ENCODE measurements at regions not wholly inside any gene's neighbourhood (a gene's known extent, or its start where the extent isn't known, plus 50 kb on each side); places are given as distances from the start of the nearest gene placed in this dataset.

DNA sequence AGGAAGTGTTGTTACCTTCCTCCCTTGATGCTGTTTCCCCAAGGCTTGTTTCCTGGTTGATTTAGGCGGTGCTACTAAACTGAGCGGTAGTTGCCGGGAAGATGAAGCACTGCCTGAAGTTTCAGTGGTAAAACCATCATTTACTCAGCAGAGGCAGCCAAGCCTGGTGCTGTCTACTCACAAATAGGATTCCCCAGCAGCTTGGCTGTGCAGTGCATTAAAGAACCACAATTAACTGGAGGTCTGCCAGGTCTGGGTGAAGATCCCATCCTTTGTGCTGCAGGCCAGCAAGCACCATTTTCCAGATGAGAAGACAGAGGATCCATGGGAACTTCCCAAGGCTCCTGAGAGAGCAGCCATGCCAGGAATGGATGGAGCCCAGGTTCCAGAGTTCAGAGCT is 231.9 kb upstream of the E2F8 start:
- POLR2A ChIA-PET, result no interaction called here
- H3K27me3 ChIP-seq (ENCODE audit: control insufficient read depth, insufficient read depth, low read length), result peaks cover 12% of the 10 kb centered on the region
- TF ChIP-seq SIN3A (IDR thresholded peaks at IDR 0.05; ENCODE audit: borderline replicate concordance, insufficient read depth, low read depth, low read length), result no peak
- TF ChIP-seq, protein P1, sequence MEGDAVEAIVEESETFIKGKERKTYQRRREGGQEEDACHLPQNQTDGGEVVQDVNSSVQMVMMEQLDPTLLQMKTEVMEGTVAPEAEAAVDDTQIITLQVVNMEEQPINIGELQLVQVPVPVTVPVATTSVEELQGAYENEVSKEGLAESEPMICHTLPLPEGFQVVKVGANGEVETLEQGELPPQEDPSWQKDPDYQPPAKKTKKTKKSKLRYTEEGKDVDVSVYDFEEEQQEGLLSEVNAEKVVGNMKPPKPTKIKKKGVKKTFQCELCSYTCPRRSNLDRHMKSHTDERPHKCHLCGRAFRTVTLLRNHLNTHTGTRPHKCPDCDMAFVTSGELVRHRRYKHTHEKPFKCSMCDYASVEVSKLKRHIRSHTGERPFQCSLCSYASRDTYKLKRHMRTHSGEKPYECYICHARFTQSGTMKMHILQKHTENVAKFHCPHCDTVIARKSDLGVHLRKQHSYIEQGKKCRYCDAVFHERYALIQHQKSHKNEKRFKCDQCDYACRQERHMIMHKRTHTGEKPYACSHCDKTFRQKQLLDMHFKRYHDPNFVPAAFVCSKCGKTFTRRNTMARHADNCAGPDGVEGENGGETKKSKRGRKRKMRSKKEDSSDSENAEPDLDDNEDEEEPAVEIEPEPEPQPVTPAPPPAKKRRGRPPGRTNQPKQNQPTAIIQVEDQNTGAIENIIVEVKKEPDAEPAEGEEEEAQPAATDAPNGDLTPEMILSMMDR (IDR thresholded peaks at IDR 0.05), result no peak
- TF ChIP-seq POLR2AphosphoS5 (IDR thresholded peaks at IDR 0.05; ENCODE audit: low read depth, low read length), result no peak
- TF ChIP-seq, protein P2, sequence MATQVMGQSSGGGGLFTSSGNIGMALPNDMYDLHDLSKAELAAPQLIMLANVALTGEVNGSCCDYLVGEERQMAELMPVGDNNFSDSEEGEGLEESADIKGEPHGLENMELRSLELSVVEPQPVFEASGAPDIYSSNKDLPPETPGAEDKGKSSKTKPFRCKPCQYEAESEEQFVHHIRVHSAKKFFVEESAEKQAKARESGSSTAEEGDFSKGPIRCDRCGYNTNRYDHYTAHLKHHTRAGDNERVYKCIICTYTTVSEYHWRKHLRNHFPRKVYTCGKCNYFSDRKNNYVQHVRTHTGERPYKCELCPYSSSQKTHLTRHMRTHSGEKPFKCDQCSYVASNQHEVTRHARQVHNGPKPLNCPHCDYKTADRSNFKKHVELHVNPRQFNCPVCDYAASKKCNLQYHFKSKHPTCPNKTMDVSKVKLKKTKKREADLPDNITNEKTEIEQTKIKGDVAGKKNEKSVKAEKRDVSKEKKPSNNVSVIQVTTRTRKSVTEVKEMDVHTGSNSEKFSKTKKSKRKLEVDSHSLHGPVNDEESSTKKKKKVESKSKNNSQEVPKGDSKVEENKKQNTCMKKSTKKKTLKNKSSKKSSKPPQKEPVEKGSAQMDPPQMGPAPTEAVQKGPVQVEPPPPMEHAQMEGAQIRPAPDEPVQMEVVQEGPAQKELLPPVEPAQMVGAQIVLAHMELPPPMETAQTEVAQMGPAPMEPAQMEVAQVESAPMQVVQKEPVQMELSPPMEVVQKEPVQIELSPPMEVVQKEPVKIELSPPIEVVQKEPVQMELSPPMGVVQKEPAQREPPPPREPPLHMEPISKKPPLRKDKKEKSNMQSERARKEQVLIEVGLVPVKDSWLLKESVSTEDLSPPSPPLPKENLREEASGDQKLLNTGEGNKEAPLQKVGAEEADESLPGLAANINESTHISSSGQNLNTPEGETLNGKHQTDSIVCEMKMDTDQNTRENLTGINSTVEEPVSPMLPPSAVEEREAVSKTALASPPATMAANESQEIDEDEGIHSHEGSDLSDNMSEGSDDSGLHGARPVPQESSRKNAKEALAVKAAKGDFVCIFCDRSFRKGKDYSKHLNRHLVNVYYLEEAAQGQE (IDR thresholded peaks at IDR 0.05; ENCODE audit: insufficient read depth in 1 of 2, low read depth in 2 of 2, low read length in 1 of 2), result no peak
- no peak for TF ChIP-seq TCF7L2 (IDR thresholded peaks at IDR 0.05; ENCODE audit: low read depth, low read length)
- H3K4me3 ChIP-seq (ENCODE audit: low read depth in 2 of 2, low read length in 2 of 2), result no peak overlapping the region
- H3K9me3 ChIP-seq (ENCODE audit: control insufficient read depth, insufficient read depth, low read depth, low read length), result no peaks in the 10 kb centered on the region
- in situ Hi-C loops (cut with HindIII; ENCODE audit: low pct_unique_long_range_greater_than_20kb, low sequenced_read_pairs) (no loop called here), intact Hi-C loops (cut with micrococcal nuclease; ENCODE audit: unreplicated experiment) (no loop called here)
- no peak overlapping the region for H3K27ac ChIP-seq (ENCODE audit: low read length)
- H3K4me1 ChIP-seq (ENCODE audit: control insufficient read depth, insufficient read depth, low read length), result no peaks in the 10 kb centered on the region
- CTCF ChIA-PET, result no interaction called here
- ATAC-seq (no peak), DNase-seq (ENCODE audit: low read depth, low spot score) (no peak)
- no peaks in the 10 kb centered on the region for H3K36me3 ChIP-seq (ENCODE audit: control insufficient read depth, insufficient read depth, low read length)
- no TSS peak for BruUV-seq (replicated peaks)

DNA sequence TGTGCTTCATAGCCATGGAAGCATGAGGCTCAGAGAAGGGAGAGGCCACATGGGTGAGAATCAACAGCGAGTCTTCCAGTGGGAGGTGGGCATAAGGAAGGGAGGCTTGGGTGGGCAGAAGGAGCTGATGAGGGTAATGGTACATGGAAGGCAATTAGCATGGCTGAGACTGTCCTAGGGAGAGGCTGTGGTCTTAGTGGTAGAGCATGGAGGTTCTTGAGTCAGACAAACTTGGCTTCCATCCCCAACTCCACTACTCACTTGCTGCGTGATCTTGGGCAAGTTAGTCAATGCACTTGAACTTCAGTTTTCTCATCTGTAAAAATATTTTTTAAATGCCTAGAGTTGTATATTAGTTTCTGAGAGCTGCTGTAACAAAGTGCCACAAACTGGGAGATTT is 227.2 kb upstream of the E2F8 start:
- BruUV-seq (replicated peaks), result no TSS peak
- DNase-seq (ENCODE audit: low read depth, low spot score) (no peak), ATAC-seq (no peak)
- TF ChIP-seq POLR2AphosphoS5 (IDR thresholded peaks at IDR 0.05; ENCODE audit: low read depth, low read length) (no peak), SIN3A (IDR thresholded peaks at IDR 0.05; ENCODE audit: borderline replicate concordance, insufficient read depth, low read depth, low read length) (no peak), TCF7L2 (IDR thresholded peaks at IDR 0.05; ENCODE audit: low read depth, low read length) (no peak)
- TF ChIP-seq, protein P1 (IDR thresholded peaks at IDR 0.05), result no peak
- TF ChIP-seq, protein P2 (IDR thresholded peaks at IDR 0.05; ENCODE audit: insufficient read depth in 1 of 2, low read depth in 2 of 2, low read length in 1 of 2), result no peak
- H3K27me3 ChIP-seq (ENCODE audit: control insufficient read depth, insufficient read depth, low read length), result peaks cover 16% of the 10 kb centered on the region
- no peaks in the 10 kb centered on the region for H3K9me3 ChIP-seq (ENCODE audit: control insufficient read depth, insufficient read depth, low read depth, low read length)
- in situ Hi-C loops (cut with HindIII; ENCODE audit: low pct_unique_long_range_greater_than_20kb, low sequenced_read_pairs), result no loop called here
- no peaks in the 10 kb centered on the region for H3K36me3 ChIP-seq (ENCODE audit: control insufficient read depth, insufficient read depth, low read length)
- CTCF ChIA-PET, result no interaction called here
- H3K4me1 ChIP-seq (ENCODE audit: control insufficient read depth, insufficient read depth, low read length), result no peaks in the 10 kb centered on the region
- H3K4me3 ChIP-seq (ENCODE audit: low read depth in 2 of 2, low read length in 2 of 2), result no peak overlapping the region
- intact Hi-C loops (cut with micrococcal nuclease; ENCODE audit: unreplicated experiment), result no loop called here
- no peak overlapping the region for H3K27ac ChIP-seq (ENCODE audit: low read length)
- POLR2A ChIA-PET, result no interaction called here
